ENCODE measurements at regions not wholly inside any gene's neighbourhood (a gene's known extent, or its start where the extent isn't known, plus 50 kb on each side); places are given as distances from the start of the nearest gene placed in this dataset.

DNA sequence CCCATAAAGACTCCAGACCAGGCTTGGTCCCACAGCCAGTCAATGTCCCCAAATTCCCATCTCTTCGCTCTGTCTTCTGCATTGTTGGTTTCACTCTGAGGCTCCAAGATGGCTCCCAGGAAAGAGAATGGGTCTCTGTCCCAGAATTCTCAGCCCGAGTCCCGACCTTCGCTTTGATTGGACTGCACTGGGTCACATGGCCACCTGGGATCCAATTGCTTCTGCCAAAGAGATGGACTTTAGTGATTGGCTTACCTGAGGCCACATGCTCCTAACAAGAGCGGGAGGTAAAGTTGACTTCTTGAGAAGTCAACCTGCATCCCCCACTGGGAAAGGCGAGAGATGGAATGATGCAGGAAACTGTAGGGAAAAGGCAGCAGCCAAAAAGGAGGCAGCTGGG lies 104.7 kb upstream of the PMEPA1 start:
- TF ChIP-seq FOS (IDR thresholded peaks at IDR 0.05; ENCODE audit: borderline replicate concordance, insufficient read depth, low read length) (no peak), POLR2A (IDR thresholded peaks at IDR 0.05; ENCODE audit: low read depth, low read length) (no peak)
- TF ChIP-seq, protein P1, sequence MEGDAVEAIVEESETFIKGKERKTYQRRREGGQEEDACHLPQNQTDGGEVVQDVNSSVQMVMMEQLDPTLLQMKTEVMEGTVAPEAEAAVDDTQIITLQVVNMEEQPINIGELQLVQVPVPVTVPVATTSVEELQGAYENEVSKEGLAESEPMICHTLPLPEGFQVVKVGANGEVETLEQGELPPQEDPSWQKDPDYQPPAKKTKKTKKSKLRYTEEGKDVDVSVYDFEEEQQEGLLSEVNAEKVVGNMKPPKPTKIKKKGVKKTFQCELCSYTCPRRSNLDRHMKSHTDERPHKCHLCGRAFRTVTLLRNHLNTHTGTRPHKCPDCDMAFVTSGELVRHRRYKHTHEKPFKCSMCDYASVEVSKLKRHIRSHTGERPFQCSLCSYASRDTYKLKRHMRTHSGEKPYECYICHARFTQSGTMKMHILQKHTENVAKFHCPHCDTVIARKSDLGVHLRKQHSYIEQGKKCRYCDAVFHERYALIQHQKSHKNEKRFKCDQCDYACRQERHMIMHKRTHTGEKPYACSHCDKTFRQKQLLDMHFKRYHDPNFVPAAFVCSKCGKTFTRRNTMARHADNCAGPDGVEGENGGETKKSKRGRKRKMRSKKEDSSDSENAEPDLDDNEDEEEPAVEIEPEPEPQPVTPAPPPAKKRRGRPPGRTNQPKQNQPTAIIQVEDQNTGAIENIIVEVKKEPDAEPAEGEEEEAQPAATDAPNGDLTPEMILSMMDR (IDR thresholded peaks at IDR 0.05; ENCODE audit: extremely low read depth in 1 of 2, insufficient read depth in 1 of 2, low read depth in 1 of 2, low read length in 2 of 2) = no peak
- POLR2A ChIA-PET = no interaction called here
- FAIRE-seq (no peak), DNase-seq (ENCODE audit: low read depth, low spot score) (no peak)
- Histone ChIP-seq H4K20me1 (replicated peaks; ENCODE audit: control insufficient read depth, extremely low read depth, insufficient read depth, low read length) (no peaks in the 10 kb centered on the region), H3K4me1 (ENCODE audit: control insufficient read depth, extremely low read depth, insufficient read depth, low read length) (no peaks in the 10 kb centered on the region), H3K79me2 (ENCODE audit: control insufficient read depth, insufficient read depth, low read length) (no peaks in the 10 kb centered on the region), H3K9me1 (replicated peaks; ENCODE audit: control insufficient read depth, extremely low read depth, insufficient read depth, low read length) (no peaks in the 10 kb centered on the region), H3K4me3 (replicated peaks in 1 of 3; ENCODE audit: insufficient read depth in 1 of 3, low read depth in 1 of 3, low read length in 3 of 3) (no peak overlapping the region), H3K27ac (ENCODE audit: insufficient read depth, low read depth, low read length) (no peak overlapping the region), H3K27me3 (ENCODE audit: control insufficient read depth in 2 of 2, insufficient read depth in 2 of 2, low read length in 2 of 2) (peaks cover 2 to 4% of the 10 kb centered on the region in 2 experiments), H3K36me3 (ENCODE audit: control insufficient read depth in 2 of 2, extremely low read depth in 1 of 2, insufficient read depth in 2 of 2, low read length in 2 of 2) (no peaks in the 10 kb centered on the region), H3K4me2 (ENCODE audit: insufficient read depth, low read length) (no peak overlapping the region), H3K9me3 (replicated peaks; ENCODE audit: control insufficient read depth, insufficient read depth, low read length) (no peaks in the 10 kb centered on the region), H3K9ac (replicated peaks; ENCODE audit: extremely low read depth, insufficient read depth, low read length) (no peak overlapping the region), H2AFZ (ENCODE audit: low read depth, low read length) (no peak overlapping the region)
- intact Hi-C loops (cut with micrococcal nuclease) = no loop called here
- no TSS peak for BruUV-seq (replicated peaks)
- CTCF ChIA-PET = no interaction called here
- dilution Hi-C loops (cut with MboI; ENCODE audit: extremely low pct_ligation_motif_present, low sequenced_read_pairs) = no loop called here

DNA sequence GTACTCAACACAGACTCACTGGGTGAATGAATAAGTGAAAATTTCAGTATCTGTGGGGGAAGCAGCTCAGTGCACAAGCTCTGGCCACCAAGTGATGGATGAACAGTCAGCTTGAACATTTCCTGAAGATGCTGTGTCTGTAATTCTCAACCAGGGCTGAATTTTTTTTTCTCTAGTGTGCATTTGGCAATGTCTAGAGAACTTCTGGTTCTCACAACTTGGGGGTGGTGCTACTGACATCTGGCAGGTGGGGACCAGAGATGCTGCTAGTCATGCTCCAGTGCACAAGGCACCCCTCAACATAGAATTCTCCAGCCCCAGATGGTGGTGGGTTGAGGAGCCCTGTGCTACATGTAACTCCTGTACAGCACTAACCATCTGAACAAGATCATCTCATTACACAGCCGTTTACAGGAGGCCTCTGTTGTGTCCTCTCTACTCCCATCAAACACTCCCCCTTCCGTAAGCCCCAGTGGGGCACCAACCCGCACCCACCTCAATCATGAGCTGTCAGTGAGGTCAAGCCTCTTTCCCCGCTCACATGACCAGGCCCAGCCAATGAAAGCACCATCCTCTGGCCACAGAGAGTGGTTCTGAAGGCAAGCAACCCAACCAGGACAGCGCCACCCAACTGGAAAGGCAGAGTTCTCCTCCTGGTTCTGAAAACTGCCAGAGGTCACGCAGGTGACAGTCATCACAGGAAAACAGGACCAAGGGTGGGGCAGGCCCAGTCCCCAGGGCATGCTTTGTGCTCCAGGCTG lies 103.9 kb upstream of the PMEPA1 start:
- no peak for FAIRE-seq
- intact Hi-C loops (cut with micrococcal nuclease) (no loop called here), dilution Hi-C loops (cut with MboI; ENCODE audit: extremely low pct_ligation_motif_present, low sequenced_read_pairs) (no loop called here)
- no peak overlapping the region for H3K9ac ChIP-seq (replicated peaks; ENCODE audit: extremely low read depth, insufficient read depth, low read length)
- DNase-seq (ENCODE audit: low read depth, low spot score) = no peak
- H3K4me3 ChIP-seq (replicated peaks in 1 of 3; ENCODE audit: insufficient read depth in 1 of 3, low read depth in 1 of 3, low read length in 3 of 3) = no peak overlapping the region
- ChIA-PET POLR2A (no interaction called here), CTCF (no interaction called here)
- BruUV-seq (replicated peaks) = no TSS peak
- no peaks in the 10 kb centered on the region for H3K9me1 ChIP-seq (replicated peaks; ENCODE audit: control insufficient read depth, extremely low read depth, insufficient read depth, low read length)
- no peak overlapping the region for H2AFZ ChIP-seq (ENCODE audit: low read depth, low read length)
- no peaks in the 10 kb centered on the region for H3K36me3 ChIP-seq (ENCODE audit: control insufficient read depth in 2 of 2, extremely low read depth in 1 of 2, insufficient read depth in 2 of 2, low read length in 2 of 2)
- TF ChIP-seq MAX (IDR thresholded peaks at IDR 0.05; ENCODE audit: insufficient read depth, insufficient read length) (no peak), POLR2A (IDR thresholded peaks at IDR 0.05; ENCODE audit: low read depth, low read length) (no peak), EZH2 (IDR thresholded peaks at IDR 0.05; ENCODE audit: borderline replicate concordance, low read depth, low read length, severe bottlenecking) (no peak), FOS (IDR thresholded peaks at IDR 0.05; ENCODE audit: borderline replicate concordance, insufficient read depth, low read length) (no peak), GATA2 (IDR thresholded peaks at IDR 0.05; ENCODE audit: insufficient read depth, insufficient read length, low read depth, low read length) (no peak), JUN (IDR thresholded peaks at IDR 0.05; ENCODE audit: borderline replicate concordance, insufficient read depth, insufficient read length, low read depth) (no peak), MYC (IDR thresholded peaks at IDR 0.05; ENCODE audit: low read depth, low read length) (no peak), POLR2AphosphoS5 (IDR thresholded peaks at IDR 0.05; ENCODE audit: insufficient read depth, low read depth, low read length) (no peak)
- TF ChIP-seq, protein P1 (IDR thresholded peaks at IDR 0.05; ENCODE audit: extremely low read depth in 1 of 2, insufficient read depth in 1 of 2, low read depth in 1 of 2, low read length in 2 of 2) = no peak
- H3K4me1 ChIP-seq (ENCODE audit: control insufficient read depth, extremely low read depth, insufficient read depth, low read length) = no peaks in the 10 kb centered on the region
- H3K4me2 ChIP-seq (ENCODE audit: insufficient read depth, low read length) = no peak overlapping the region
- H3K9me3 ChIP-seq (replicated peaks; ENCODE audit: control insufficient read depth, insufficient read depth, low read length) = no peaks in the 10 kb centered on the region
- no peaks in the 10 kb centered on the region for H3K79me2 ChIP-seq (ENCODE audit: control insufficient read depth, insufficient read depth, low read length)
- no peaks in the 10 kb centered on the region for H4K20me1 ChIP-seq (replicated peaks; ENCODE audit: control insufficient read depth, extremely low read depth, insufficient read depth, low read length)
- no peak overlapping the region for H3K27ac ChIP-seq (ENCODE audit: insufficient read depth, low read depth, low read length)
- H3K27me3 ChIP-seq (ENCODE audit: control insufficient read depth in 2 of 2, insufficient read depth in 2 of 2, low read length in 2 of 2) = peaks cover 2 to 4% of the 10 kb centered on the region in 2 experiments
